ENCODE measurements at regions not wholly inside any gene's neighbourhood (a gene's known extent, or its start where the extent isn't known, plus 50 kb on each side); places are given as distances from the start of the nearest gene placed in this dataset.

DNA sequence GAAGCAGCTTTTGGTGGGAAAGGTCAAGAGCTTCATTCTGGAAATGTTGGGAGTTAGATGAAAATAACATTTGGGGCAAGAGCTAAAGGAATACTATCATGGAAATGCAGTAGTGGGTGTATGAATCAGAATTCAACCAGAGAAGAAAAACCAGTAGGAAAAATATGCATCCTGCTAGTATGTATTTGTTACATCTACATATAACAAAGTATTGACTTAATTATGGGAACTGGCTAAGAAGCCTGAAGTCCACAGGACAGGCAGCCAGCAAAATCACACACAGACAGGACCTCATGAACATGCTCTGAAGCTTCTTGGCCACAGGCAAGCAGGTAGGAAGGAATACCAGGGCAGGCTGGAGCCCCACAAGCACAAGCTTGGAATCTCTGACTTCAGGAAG is 185.8 kb downstream of the FBXO15 start:
- intact Hi-C loops (cut with DNase I), result no loop called here
- H3K36me3 ChIP-seq, result no peaks in the 10 kb centered on the region
- no peak overlapping the region for H3K27ac ChIP-seq
- no peak for TF ChIP-seq EP300 (IDR thresholded peaks at IDR 0.05)
- TF ChIP-seq, protein P1, sequence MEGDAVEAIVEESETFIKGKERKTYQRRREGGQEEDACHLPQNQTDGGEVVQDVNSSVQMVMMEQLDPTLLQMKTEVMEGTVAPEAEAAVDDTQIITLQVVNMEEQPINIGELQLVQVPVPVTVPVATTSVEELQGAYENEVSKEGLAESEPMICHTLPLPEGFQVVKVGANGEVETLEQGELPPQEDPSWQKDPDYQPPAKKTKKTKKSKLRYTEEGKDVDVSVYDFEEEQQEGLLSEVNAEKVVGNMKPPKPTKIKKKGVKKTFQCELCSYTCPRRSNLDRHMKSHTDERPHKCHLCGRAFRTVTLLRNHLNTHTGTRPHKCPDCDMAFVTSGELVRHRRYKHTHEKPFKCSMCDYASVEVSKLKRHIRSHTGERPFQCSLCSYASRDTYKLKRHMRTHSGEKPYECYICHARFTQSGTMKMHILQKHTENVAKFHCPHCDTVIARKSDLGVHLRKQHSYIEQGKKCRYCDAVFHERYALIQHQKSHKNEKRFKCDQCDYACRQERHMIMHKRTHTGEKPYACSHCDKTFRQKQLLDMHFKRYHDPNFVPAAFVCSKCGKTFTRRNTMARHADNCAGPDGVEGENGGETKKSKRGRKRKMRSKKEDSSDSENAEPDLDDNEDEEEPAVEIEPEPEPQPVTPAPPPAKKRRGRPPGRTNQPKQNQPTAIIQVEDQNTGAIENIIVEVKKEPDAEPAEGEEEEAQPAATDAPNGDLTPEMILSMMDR (IDR thresholded peaks at IDR 0.05), result no peak
- no peaks in the 10 kb centered on the region for H3K9me3 ChIP-seq
- H3K4me3 ChIP-seq, result no peak overlapping the region
- DNase-seq, result no peak
- H3K27me3 ChIP-seq, result no peaks in the 10 kb centered on the region
- H3K4me1 ChIP-seq (ENCODE audit: insufficient read depth), result no peaks in the 10 kb centered on the region

DNA sequence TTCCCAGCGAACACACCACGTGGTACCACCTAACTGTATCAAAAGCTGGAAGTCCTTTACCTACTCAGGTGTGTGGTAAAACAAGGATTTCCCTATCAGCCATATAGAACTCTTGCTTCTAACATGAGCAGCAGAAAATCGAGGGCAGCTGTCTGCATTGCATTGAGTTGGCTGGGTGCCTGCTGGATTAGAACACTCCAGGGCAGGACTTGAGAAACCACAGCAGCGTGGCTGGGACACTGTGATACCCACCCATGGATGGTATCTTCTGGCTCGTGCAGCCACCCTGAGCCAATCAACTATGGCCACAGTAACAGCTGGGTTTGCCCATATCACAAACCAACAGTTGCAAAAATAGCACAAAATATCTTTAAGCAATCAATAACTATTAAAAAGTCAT is 188.3 kb downstream of the FBXO15 start:
- H3K4me1 ChIP-seq (ENCODE audit: insufficient read depth), result no peaks in the 10 kb centered on the region
- 48 to 63% (median 53%) methylated on average over 5 of the region's 5 CpGs for WGBS, 3 donors
- intact Hi-C loops (cut with DNase I), result no loop called here

DNA sequence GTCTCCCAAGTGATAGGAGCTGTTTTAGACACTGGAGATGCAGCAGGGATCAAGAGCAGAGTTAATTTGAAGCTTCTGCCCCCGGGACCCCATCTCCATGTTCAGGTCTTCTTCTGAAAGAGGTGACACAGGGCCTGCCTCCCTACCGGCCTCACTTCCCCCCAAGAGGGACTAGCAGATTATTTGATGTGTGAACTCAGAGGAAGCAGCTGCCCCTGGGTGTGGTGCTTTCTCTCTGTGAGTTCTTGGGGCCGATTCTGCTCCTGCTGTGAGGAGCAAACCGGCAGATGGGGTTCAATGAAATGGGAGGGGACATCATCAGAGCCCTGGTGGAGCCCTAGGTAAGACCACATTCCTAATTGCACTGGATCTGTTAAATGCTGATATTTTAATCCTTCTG is 193.4 kb downstream of the FBXO15 start:
- H3K27ac ChIP-seq, result no peak overlapping the region
- 47 to 66% (median 63%) methylated on average over 4 of the region's 4 CpGs for WGBS, 3 donors
- H3K9me3 ChIP-seq, result no peaks in the 10 kb centered on the region
- H3K36me3 ChIP-seq, result no peaks in the 10 kb centered on the region
- intact Hi-C loops (cut with DNase I), result no loop called here
- no peaks in the 10 kb centered on the region for H3K27me3 ChIP-seq
- no peaks in the 10 kb centered on the region for H3K4me1 ChIP-seq (ENCODE audit: insufficient read depth)
- TF ChIP-seq, protein P1 (IDR thresholded peaks at IDR 0.05), result no peak
- no peak for TF ChIP-seq POLR2A (IDR thresholded peaks at IDR 0.05)
- no peak for TF ChIP-seq EP300 (IDR thresholded peaks at IDR 0.05)
- DNase-seq, result no peak
- H3K4me3 ChIP-seq, result no peak overlapping the region

More for the DNA sequence above, 188.3 kb downstream of the FBXO15 start:
- no peak overlapping the region for H3K4me3 ChIP-seq
- H3K27ac ChIP-seq, result no peak overlapping the region
- H3K9me3 ChIP-seq, result no peaks in the 10 kb centered on the region
- no peak for DNase-seq
- H3K27me3 ChIP-seq, result no peaks in the 10 kb centered on the region
- TF ChIP-seq POLR2A (IDR thresholded peaks at IDR 0.05) (no peak), EP300 (IDR thresholded peaks at IDR 0.05) (no peak)
- TF ChIP-seq, protein P1 (IDR thresholded peaks at IDR 0.05), result no peak
- H3K36me3 ChIP-seq, result no peaks in the 10 kb centered on the region

DNA sequence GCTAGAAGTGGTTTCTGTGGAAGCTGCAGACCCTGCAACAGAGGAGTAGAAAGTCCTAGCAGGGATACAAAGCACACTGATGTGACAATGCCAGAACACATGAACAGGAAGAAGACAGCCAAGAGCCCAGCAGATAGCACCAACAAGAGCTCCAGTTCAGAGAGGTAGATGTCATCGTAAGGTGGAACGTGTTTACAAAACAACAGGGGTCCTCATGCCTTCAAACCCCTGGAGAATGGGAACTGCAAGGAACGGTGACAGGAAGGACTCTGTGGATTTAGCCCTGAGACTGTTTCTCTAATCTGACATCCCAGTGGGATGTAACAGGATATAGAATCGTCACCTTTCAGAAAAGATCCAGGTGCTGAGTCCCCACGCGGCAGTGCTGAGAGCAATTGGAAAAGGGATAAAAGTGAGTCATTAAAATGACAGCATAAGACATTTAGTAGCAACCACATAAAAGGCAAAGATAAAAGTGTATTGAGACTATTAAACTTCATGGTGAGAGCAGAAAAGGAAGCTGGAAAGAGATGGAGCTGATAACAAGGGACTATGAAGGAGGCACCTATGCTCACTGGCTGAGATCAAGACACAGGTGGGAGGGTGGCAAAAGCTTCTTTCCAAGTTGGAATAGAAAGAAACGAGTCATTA is 195.2 kb downstream of the FBXO15 start:
- no peaks in the 10 kb centered on the region for H3K9me3 ChIP-seq
- H3K36me3 ChIP-seq, result no peaks in the 10 kb centered on the region
- no peak overlapping the region for H3K27ac ChIP-seq
- H3K27me3 ChIP-seq, result no peaks in the 10 kb centered on the region
- TF ChIP-seq POLR2A (IDR thresholded peaks at IDR 0.05), result no peak
- TF ChIP-seq, protein P1 (IDR thresholded peaks at IDR 0.05), result no peak
- no peak for TF ChIP-seq EP300 (IDR thresholded peaks at IDR 0.05)
- WGBS, 3 donors, result 53 to 59% (median 58%) methylated on average over 7 of the region's 7 CpGs
- H3K4me3 ChIP-seq, result no peak overlapping the region
- intact Hi-C loops (cut with DNase I), result no loop called here
- H3K4me1 ChIP-seq (ENCODE audit: insufficient read depth), result no peaks in the 10 kb centered on the region
- DNase-seq, result no peak
